NCI-H2227 (cell line): ENCODE measurements at regions not wholly inside any gene's neighbourhood (a gene's known extent, or its start where the extent isn't known, plus 50 kb on each side); places are given as distances from the start of the nearest gene placed in this dataset.
"Not testable (repeated sequence)": the region's sequence is repeated elsewhere in the genome, so short reads cannot be mapped to it uniquely, and the experiment has no call there.

Experiments used
- DNase-seq: peaks from one replicate; lab custom pipeline; 2025; ENCODE audit not compliant: unreplicated experiment; lab: John Stamatoyannopoulos, UW

DNA sequence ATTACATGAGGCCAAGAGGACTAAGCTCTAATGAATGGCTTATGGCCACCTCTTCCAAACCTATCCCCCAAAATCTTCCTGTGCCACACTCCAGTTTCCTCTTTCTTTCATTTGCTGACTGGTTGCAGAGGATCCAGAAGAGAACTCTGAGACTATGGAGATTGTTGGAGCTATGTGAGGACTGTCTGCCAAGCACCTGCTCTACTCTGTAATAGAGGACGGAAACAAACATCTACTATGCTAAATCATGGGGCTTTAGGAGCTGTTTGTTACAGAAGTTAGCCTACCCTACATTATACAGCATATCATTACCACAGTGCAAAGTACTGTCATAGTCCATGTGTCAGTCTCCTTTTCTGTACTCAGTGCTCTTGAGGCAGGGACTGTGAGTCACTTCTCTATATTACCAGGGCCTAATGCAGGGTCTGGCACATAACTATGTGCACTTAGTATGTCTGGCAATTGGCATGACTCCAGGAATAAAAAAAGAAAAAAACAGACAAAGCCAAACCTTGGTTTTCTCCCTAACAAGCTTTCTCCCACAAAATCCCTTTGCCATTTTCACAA, 95.1 kb downstream of the RPAP3 start:
- no peak for DNase-seq

DNA sequence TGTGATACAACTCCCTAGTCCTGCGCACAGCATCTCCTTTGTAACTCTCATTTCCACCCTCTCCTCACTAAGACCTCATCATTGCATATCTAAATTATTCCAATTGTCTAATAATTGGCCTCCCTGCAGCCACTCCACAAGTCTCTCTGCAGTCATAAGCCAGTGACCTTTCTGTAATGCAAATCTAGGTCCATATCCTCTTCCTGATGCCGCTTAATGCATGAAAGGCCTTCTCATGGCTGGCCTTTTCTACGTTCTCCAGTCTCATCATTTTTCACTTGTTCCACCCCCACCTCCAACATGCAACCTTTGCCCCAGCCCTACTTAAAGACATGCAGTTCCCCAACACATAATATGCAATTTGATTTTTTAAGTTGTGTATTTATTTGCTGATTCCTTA, 96.0 kb downstream of the RPAP3 start:
- no peak for DNase-seq

DNA sequence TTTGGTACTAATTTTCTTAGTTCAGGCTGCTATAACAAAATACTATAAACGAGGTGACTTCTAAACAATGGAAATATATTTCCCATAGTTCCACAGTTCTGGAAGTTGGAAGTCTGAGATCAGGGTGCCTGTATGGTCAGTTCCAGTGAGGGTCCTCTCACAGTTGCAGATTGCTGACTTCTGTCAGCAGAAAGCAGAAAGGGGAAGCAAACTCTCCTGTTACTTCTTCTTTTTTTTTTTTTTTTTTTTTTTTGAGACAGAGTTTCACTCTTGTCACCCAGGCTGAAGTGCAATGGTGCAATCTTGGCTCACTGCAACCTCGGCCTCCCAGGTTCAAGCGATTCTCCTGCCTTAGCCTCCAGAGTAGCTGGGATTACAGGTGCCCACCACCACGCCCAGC, 97.2 kb downstream of the RPAP3 start:
- not testable (repeated sequence) for DNase-seq

DNA sequence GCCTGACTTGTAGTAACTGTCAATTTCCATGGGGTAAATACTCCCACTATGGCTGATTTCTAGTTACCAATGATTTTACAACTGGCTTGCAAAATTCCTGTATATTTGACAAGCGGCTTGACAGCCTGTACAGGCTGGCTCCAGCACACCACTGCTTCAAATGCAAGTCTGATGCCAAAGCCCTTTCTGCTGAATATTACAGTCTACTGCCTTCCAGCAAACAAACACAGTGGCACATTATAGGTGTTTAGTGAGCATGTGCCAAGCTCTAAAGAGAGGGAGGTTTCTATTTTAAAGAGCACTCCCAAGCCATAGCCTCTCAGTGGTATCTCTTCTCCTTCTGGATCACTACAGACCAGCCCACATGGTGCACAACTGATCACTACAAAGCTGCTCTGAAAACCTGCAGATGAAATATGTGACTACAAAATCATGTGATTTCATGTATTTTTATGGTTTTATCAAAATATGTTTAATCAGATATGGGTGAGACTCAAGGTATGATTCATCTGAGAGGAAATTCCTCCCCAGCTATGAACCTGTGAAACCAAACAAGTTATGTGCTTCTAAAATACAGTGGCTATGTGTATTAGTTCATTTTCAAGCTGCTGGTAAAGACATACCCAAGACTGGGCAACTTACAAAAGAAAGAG, 101.5 kb downstream of the RPAP3 start:
- no peak for DNase-seq

DNA sequence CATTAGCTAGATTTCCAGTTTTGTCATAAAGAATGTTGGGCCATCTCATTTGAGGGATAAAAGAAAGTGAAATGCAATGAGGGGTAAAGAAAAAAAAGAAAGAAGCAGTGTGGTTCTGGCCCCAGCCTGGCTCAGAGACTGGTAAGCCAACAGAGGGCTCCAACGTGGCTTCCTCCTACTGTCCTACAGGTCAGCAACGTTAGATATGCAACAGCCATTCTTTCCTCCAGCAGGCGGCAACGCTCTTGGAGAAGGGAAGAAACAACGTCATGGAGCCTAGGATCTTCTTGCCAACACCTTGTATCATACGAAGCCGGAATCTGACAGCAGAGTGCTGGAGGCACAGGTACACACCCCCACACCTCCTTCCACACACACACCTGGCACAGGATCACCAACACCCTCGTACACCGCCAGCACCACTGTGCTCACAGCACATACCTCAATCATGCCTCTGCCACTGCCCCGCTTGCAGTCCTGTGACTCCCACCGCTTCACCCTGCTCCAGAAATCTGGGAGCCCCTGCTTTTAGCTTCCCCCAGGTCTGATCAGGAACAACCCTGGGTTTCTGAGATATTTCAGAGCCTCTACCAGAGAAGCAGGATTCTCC, 102.8 kb downstream of the RPAP3 start:
- no peak for DNase-seq

DNA sequence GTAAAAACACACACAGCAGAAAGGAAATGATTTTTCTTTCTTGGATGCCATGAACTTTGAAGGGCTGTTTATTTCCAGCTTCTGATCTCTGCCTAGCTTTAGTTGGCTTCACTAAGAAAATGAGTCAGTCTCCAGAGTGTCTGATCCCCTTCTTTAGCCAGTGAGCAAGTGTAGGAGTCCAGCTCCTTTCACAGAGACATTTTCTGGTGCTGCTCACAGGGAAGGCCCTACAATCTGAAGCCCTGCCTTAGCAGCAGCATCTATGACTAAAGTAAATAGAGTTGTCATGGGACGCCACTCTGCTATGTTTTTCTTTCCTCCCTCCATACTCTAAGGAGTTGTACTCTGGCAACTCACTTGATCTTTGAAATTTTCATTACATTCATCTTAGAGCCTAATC, 103.5 kb downstream of the RPAP3 start:
- DNase-seq, result no peak

DNA sequence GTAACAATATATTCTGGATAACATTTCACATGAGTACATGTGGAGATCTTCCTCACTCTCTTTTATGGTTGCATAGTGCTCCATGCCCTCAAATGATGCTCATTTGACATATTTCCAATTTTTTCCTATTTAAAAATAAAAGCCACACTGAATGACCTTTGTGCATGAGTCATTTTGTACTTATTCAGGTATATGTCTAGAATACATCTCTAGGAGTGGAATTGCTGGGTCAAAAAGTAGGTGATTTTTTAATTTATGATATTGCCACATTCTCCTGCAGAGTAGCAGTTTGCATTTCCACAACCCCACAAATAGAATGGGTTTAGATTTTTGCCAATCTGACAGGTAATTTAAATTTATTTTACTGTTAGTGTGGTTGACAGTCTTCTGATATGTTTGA, 104.8 kb downstream of the RPAP3 start:
- no peak for DNase-seq

DNA sequence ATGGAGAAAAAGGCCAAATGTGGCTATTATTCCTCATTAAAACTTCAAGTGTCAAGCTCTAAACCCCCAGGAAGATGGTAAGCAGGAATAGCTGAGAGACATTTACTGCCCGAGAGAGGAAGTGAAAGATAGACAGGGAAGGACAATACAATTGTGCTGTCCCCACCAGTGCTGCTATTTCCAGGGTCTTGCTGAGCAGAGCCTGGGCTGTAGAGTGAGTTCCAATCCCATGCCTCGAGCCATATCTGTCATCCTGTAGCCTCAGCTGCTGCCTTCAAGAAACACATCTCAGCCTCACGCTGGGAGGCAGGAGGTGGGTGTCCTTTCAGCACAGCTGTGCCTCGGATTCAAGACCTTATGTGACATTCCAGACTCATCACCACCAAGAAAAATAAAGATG, 114.0 kb downstream of the RPAP3 start:
- no peak for DNase-seq

DNA sequence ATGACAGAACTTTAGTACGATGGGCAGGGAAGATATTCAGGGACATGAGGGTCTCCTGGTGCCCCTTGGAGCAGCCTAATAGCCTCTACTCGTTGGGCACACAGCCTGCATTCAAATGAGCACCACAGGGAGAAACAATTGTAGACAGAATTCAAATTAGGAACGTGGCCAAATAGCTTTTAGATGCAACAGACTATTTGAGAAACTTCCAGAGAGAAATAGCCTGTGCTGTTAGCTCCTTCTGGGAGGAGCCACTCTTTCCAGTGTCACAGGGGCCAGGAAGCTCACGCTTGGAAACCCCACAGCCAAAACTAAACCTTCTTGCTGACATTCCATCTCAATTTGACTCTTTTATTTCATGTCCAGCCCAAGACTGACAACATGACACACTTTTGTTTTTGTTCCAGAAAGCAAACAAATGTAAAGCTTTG, 114.5 kb downstream of the RPAP3 start:
- DNase-seq, result no peak

DNA sequence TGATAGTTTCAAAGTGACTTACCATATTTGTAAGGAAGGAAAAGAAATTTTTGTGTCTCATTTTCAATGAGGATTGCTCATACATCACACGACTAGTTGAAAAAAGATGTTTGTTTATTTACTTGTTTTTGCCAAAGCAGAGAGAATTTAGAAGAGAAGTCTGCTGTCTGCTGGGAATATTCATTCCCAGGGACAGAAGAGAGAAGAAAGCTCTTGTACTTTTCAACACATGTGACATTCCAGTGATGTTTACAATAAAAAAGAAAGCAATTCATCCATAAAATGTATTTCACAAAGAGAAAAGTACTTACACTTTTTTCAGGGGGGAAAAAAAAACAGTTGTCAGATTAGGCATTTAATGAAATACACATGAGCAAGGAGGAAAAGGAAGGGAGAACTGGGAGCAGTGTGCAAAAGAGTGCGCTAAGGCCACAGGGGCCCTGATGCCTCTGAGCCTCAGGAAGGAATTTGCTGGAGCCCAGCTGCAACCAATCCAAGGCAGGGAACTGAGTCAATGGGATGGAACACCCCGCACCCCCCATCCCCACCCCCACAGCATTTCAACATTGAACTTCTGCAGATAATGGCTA, 115.0 kb downstream of the RPAP3 start:
- no peak for DNase-seq

DNA sequence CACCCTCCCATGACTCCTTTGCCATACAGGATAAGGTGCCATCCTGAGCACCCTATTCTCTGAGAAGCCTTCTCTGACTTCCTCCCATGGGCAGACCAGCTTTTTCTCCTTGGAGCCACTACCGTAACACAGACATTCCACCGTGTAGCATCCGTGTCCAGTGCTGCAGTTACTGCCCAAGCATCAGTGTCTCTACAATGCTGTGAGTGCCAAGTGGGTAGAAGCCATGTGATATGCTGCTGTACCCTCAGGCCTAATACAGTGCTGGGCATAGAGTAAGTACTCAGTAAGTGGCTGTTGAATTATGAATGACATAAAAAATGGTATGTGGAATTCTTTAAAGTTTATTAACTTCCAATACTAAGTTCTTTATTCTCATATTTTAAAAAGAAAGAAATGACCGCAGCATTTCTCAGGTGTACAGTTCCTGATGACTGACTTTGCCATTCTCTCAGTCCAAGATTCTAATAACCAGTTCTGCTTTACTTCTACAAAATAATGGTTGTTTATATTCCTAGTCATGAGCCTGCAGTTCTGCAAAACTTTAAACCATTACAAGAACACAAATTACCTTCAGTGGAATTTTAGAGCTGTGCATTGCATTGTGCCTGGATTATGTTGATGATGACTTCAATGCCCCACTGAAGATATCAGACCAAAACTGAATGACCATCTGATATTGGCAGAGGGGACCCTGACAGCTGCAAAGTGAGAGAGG, 118.7 kb downstream of the RPAP3 start:
- no peak for DNase-seq

DNA sequence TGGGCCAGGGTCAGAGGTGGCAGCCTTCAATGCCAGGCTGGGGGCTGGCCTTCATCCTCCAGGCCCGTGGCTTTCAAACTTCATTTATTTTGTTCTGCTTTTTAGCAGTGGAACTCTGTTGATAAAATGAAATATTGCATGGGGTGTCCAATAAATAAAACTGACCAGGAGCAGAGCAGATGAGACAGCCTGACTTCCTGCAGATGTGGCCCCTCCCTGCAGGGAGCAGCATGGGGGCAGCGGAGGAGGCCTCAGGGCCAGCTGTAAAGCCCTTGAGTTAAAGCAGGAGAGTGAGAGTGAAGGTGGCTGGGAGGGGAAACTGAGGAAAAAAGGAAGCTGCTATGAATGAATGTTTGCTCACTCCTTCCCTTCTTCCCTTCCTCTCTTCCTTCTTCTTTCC, 120.3 kb downstream of the RPAP3 start:
- no peak for DNase-seq

DNA sequence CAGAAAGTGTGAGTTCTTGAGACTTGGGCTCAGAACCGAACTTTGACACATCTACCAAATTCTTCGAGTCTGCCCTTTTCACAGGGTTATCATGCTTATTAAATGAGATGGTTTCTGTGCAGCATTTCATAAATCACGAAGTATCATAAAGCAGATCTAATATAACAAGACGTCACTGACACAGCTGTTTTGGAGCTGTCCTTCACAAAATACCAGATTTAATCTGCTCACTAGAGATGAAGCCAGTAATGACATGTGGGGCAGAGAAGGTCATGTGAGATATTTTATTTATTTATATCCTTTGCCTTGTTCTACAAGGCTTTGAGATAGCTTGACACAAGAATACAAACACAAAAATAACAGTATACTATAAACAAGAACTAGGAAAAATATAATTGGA, 127.0 kb downstream of the RPAP3 start:
- no peak for DNase-seq

DNA sequence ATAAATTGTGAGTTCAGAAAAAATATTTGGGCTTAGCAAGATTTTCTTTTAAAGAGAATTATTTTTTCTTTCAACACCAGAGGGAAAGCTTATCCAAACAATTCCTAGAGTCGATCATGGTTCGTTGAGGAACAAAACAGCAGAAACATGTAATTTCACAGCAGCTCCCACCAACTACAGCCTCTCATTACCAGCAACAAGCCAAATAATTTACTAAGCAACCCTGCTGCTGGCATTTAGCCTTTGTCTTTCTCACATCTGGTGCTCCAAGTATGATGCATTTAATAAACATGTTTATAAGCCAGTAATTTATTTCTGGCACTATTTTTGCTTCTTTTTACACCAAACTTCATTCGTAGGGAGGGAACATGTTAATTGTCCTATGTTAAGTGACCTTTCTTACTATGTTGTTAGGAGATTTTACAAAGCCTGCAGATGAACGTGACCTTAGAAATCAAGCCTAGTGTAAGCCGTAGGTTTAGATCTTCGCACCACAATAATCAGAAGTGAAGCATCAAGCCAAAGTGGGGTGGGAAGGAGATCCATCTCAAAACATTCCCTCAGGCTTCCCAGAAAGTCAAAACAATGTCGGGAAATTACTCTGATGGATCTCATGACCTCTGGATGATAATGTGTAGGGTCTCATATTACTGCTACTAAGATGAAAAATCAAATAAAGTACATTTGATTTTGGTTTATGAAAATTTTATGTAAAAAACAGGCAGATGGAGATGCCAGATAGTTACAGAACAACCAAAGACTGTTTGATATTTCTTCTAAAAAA, 128.4 kb downstream of the RPAP3 start:
- peak; percentile 73 for DNase-seq

DNA sequence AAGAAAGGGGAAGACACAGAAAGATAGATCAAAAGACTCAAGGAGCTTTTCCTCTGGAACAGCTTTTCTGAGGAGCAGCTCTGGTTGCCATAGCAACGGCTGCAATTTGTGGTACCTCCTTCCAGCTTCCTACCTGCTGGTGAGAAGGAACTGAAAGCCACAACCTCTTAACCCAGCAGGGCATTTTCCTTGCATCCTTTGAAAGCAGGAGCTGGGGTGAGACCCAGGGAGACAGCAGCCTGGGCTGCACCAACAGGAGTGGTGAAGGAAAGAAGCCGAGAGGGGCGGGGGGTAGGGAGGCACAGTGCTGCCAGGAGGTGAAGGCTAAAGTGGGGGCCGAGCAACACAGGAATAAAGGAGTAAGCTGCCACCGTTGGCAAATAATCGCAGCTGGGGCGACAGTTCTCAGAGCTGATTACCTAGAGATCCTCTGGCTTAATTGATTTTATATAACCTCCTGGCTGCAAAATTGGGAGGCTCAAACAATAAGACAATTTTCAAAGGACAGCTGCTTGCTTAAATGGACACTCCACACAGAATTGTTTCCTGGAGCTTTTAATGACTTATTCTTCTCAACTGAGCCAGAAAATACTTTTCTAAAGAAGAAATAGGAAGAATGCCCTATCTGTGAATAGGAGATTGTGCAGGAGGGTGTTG, 129.4 kb downstream of the RPAP3 start:
- DNase-seq, result peak; percentile 90

DNA sequence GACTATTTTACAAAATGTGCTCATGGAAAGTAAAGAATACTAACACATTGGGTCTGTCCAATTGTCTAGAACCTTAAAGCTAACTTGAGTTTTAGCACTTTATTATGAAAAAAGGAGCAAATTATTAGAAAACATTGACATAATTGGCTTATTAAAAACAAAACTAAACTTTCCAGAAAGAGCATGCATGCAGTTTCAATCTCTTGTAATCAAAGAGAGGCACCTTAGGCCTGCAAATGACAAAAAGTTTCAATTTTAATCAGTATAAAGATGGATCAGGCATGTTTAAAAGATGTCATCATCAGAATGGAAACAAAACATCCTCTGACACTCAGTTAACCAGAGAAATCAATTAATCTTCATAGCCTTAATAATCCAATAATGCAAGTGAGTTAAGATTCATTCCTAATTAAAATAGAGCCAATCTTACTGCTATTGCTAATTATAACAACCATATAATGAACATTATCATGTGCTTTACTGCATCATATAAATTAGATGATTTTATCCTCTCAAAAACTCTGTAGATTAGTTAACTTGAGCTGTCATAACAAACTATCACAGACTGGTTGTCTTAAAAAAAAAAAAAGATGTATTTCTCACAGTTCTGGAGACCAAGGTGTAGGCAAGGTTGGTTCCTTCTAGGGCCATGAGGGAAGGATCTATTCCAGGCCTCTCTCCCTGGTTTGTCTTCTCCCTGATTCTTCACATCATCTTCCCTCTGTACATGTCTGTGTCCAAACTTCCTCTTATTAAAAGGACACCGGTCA, 131.4 kb downstream of the RPAP3 start:
- no peak for DNase-seq

DNA sequence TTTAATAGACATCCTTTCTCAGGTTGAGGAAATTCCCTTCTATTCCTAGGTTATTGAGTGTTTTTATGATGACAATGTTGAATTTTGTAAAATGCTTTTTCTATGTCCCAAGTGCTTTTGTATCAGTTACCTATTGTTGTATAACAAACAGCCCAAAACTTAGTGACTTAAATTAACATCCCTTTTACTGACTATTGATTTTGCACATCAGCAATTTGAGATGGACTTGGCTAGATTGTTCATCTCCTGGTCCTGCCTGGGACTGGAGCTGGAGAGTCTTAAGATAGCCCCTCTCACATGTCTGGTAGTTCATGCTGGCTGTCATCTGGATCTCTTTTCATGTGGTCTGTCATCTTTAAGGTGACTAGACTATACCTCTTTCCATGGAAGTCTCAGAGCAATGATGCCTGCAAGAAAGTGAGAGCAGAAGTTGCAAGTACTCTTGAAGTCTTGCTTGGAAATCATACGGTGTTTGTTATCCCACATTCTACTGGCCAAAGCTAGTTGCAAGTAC, 132.6 kb downstream of the RPAP3 start:
- no peak for DNase-seq

DNA sequence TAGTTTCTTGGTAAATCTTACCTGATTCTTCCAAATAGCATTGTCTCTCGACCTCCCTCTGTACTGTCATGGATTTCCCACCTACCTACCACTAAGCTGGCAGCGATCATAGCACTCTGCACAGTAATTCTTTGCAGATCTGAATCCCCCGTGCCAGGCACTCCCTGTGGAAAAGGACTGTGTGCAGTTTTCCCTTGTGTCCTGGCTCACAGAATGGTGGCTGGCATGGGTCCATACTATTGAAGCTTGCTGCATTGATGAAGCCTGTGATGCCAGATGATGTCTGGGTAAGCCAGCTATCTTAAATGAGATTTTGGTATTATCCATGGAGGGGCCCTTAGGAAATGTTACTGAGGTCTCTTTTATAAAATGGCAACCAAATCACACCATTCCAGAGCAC, 135.7 kb downstream of the RPAP3 start:
- no peak for DNase-seq

DNA sequence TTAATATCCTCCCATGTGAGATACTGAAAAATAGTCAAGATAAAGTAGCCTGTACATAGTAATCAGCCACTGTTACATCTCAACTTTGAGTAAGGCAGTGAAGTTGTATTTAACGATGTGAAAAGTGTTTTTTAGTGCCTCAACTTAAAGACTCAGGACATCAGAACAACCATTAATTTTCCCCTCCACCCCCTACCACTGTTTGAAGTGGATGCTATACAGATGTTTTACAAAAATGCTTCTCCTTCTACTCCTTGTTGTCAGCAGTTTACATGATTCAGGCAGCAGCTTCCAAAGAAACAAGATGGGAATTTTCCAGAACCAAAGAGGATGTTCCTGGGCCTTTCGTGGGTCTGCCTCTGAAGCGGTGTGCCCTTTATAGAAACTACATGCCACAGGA, 143.6 kb downstream of the RPAP3 start:
- no peak for DNase-seq

DNA sequence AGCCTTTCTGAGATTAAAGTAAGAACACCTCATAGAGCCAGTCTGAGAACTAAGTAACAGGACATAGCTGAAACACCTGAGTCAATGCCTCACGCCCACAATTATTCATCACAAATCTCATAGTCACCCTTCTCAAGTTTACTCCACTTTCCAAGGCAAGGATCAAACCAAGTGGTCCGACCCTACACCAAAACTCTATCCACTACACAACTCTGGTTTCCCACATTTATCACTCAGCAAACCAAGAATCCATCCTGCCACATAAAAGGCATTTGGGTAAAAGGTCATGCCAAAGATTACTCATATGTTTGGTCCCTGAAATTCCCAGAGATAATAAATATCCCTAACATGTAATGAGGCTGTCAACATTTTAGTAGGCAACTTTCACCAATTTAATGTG, 144.1 kb downstream of the RPAP3 start:
- no peak for DNase-seq
